NOMO-1 treated with dmso at 0.1 percent for 144 hours (cell line): ENCODE measurements at regions not wholly inside any gene's neighbourhood (a gene's known extent, or its start where the extent isn't known, plus 50 kb on each side); places are given as distances from the start of the nearest gene placed in this dataset.

Source experiments
- DNase-seq: peaks from one replicate; lab custom pipeline; 2025; ENCODE audit not compliant: unreplicated experiment; lab: John Stamatoyannopoulos, UW

DNA sequence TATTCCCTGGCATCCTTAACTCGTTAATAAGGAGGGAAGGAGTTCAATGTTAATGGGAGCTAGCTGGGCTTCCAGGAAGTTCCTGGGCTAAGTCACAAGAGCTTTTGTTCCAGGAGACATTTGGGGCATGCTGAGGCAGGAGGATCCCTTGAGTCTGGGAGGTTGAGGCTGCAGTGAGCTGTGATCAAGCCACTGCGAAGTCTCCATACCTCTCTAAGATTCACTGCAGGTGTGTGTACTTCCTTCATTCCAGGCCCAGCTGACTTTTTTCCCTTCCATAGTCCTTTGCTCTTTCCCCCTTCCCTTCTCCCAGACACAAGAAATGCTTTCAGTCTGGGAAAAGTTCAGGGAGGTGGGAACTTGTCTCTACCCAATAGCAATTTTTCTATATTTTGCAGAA lies 489.8 kb downstream of the NPIPA7 start:
- no peak for DNase-seq

DNA sequence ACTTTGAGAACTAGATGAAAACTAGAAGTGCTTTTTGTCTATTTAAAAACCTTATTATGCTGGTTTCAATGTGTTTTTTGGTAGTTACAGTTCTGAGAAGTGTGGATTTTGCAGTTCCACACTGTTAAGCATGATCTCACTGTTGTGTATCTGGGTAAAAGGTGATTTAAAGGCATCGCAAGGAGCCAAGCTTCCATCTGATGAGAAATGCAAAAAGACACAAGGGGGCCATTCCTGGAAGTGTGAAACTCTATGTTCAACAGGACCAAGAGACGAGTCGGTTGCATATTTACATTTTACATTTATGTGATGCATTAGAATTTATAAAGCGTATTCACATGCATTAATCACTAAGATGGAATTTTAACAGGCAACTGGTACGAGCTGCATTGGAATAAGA lies 490.8 kb downstream of the NPIPA7 start:
- no peak for DNase-seq

DNA sequence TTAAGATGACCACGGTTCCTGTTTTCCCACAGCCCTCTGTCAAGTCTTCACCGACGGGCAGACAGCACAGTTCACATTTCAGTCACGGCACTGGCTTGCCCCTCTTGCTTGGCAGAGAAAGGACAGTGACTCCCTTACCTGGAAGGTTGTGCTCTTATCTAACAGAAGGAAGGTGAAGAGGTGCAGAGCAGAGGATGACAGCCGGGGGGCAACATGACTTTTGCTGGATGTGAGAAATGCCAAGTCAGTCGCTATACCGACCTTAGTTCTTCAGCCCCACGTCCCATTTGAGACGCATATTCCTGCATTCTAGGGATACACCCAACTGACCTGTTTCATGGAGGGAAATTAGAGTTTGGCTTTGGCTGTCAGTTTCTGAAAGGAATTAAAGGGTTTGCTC lies 492.3 kb downstream of the NPIPA7 start:
- DNase-seq, result no peak

DNA sequence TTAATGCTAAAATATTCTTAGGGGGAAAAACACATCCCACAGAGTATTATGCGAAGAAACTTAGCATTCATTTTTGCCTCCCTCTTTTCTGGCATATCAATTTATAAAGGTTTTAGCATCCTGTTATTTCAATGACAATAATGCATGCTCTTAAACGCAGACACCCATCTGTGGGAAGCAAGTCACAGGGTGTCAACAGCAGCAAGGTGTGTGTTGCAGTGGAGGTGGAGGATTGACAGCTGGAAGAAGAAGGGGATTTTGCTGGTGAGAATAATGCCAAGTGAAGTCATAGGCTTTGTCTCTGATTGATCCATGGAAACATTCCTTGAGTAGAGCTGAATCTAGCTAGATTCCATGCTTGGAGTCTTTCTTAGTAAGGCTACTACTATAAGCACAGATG lies 498.1 kb downstream of the NPIPA7 start:
- DNase-seq, result no peak

DNA sequence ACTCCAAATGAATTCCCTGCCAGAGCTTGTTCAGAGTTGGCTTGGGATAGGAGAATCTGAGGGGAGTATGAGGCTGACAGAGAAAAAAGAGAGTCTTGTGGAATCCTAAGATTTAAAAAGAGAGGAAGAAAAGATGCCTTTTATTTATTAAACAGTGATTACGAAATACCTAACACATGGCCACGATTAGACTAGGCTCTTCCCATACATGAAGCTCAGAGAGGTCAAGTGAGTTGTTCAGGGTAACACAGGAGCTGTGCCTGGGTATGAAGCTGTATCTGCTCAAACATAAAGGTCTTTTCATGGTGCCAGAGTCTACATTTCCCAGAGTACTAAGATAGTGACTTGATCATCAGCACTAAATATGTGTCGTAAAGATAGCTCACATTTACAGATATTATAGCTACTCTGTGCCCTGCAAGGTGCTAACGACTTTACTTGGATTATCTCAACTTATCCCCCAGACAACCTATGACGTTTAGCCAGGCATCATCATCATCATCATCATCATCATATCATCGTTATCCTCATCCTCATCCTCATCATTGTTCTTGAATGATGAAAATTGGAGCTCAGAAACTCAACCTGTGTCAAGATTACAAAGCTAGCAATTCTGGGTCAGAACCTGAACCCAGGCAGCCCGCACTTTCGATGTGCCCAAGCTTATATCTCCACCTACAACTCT lies 500.8 kb downstream of the NPIPA7 start:
- DNase-seq, result no peak

DNA sequence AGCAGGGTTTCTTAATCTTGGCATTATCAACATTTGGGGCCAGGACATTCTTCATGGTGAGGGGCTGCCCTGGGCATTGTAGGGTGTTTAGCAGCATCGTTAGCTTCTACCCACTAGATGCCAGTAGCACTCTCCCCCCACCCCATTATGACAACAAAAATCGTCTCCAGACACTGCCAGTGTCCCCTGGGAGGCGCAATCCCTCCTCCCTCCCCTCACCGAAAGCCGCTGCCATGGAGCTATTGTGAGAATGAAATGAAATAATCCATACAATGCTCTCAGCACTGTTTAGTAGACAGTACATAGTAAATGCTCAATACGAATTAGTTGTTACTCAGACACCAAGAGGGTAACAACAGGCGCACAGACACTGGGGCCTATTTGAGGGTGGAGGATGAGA lies 502.9 kb downstream of the NPIPA7 start:
- no peak for DNase-seq

DNA sequence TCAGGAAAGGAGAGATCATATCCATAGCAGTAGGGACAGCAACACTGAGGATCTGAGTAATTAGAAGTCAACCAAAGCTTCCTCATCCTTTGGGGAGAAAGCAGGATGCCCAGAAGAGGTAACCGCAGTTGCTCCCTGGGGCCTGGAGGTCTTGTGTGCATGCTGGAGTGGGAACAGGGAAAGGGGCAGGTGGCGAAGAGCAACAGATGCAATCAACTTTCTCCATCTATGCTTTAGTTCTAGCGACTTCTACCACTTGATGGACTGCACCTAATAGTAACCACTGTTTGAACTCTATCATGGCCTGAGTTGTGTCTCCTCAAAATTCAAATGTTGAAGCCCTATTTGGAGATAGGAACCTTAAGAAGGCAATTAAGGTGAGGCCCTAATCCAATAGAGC lies 503.8 kb downstream of the NPIPA7 start:
- DNase-seq, result no peak

DNA sequence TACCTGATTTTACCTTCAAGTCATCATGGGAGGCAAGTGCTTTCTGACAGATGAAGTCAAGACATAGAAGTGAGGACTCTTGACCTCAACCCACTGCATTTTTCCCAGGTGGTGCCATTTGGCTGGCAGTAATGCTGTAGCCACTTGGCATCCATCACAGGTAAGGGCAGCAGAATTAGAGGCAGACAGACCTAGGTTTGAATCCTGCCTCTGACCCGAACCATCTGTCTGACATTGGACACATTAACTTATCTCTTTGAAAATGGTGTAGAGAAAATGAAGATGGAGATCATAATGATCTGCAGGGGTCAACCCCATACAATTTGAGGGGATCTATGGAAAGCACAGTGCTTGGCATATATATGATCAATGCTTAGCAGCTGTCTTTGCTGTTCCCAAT lies 505.5 kb downstream of the NPIPA7 start:
- DNase-seq, result no peak

DNA sequence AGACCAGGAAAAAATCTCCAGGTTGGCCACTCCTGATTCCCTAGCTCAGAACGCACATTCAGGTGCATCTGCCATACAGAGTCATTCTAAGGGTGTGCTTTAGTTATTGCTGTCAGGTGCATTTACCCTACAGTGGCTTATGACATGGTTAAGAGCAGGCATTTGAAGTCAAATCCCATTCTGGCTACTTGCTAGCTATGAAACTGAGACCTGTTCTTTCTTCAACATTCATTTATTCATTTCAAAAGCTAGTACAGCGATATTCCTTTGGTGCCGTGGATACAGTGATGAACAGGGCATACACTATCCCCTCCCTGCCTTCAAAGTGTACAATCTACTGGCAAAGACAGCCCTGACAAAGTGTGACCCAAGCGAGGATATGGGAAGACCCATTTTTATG lies 508.3 kb downstream of the NPIPA7 start:
- DNase-seq, result no peak

DNA sequence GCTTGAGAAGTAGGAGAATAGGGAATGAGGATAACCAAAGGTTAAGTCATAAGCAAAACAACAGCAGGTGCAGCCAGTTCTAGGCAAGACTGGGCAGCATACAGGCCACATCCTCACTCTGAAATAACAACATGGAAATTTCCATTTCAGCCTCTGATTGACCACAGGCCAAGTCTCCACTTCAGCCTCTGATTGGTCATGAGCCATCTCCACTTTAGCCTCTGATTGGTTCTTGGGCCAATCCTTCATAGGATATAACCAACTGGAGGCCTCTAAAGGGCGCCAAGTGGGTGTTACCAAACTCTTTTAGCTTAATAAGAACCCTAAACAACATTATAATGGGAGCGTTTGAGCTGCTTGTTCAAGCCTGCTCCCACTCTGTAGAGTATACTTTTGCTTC lies 512.0 kb downstream of the NPIPA7 start:
- no peak for DNase-seq

DNA sequence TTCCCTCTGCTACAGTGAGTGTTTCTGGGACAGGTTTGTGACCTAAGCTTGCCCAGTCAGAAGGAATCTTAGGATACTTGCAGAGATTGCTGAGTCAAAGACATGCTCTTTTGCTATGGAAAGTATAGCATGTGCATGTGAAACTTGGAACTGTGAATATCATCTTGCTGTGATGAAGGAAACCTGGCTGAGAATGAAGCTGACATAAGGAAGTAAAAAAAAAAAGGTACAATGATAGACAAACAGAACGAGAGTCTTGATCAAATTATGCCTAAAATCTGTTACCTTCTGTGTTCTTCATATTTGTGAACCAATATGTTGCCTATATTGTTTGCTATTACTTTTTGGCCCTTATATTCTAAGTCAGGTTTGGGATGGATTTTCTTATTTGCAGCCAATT lies 525.7 kb downstream of the NPIPA7 start:
- DNase-seq, result no peak

DNA sequence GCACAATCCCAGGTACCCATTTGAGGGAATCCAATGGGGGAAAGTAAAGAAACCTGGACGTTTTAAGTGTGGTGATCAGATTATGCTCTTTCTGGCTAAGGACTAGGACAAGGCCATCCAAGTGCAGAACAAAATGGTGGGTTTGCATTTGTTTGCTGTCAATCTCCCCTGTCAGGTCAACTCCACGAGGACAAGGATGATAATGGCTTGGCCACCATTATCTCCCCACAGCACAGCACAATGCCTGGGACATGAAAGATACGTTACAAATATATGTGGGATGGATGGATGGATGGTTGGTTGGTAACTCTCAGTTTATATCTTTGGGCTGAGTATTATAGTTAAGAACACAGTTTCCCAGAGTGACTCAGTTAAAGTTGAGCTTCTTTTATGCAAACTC lies 526.9 kb downstream of the NPIPA7 start:
- no peak for DNase-seq

DNA sequence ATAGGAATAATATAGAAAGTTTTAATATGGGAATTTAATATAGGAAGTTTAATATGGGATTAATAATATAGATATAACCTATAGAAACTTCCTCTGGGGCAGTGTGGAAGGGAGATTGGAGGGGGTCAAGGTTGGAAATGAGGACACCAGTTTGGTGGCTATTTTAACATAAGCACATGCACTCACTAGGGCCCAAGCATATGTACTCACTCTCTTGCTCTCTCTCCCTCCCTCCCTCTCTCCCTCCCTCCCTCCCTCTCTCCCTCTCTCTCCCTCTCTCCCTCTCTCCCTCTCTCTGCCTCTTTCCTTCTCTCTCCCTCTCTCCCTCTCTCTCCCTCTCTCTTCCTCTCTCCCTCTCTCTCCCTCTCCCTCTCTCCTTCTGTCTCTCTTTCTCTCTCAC lies 528.1 kb downstream of the NPIPA7 start:
- DNase-seq, result no peak

DNA sequence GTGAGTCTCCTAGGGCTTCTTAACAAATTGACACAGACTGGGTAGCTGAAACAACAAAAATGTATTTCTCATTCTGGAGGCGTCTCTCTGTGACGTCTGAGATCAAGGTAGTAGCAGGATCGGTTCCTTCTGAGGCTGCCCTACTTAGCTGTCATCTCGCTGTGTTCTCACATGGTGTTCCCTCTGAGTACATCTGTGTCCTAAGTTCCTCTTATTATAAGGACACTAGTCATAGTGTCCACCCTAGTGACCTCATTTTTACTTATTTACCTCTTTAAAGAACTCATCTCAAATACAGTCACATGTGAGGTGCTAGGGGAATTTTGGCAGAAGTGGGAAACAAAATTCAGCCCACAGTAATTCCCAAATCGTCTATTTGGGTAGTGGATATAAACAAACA lies 529.1 kb downstream of the NPIPA7 start:
- DNase-seq, result no peak

DNA sequence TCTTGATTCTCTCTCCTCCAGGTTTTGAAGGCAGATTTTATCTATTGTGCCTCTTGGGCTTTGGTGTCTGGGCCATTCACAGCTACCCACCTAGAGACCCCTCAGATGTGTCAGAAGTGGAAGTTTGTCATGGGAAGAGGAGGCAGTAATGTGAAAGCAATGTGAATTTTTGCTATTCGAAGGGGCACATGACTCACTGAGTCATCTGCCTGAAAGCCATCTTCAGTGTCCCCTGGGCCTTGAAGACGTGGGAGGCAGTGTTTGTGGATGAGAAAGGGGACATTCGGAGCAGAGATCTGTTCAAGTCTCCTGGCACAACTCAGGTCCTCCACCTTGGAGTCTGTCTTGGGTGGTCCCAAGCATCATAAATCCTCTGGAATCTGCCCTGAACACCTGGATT lies 530.2 kb downstream of the NPIPA7 start:
- DNase-seq, result no peak

DNA sequence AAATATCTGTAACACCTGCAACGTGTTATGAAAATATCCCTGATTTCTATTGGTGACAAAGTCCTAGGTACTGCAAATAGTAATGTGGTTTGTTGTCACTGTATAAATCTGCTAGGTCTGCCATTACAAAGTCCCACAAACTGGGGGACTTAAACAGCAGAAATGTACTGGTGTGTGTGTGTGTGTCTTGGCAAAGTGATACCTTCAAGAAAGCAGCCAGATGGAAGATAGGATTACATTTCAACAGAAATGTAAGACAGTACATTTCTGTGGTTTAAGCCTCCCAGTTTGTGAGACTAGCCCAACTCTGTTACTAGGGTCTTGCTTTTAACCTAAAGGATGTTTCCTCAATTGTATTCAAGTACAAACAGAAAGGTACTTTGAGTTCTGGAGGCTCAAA lies 531.7 kb downstream of the NPIPA7 start:
- DNase-seq, result no peak

DNA sequence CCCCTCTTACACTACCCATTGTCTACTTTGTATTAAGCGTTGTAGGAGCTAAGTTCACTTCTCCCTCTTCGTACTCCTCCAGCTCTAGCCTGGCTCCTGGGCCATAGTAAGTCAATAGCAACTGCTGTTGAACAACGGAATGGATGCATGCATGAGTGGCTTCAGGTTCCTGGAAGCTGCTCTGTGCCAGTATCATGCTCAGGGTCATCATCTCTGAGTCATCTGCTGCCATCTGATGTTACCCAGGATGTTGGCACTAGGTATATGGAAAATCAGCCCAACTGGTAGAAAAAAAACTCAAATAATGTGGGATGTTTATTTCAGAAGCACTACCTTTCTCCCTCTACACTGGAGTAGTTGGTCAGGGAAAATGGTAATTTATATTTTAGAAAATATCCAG lies 536.8 kb downstream of the NPIPA7 start:
- no peak for DNase-seq

DNA sequence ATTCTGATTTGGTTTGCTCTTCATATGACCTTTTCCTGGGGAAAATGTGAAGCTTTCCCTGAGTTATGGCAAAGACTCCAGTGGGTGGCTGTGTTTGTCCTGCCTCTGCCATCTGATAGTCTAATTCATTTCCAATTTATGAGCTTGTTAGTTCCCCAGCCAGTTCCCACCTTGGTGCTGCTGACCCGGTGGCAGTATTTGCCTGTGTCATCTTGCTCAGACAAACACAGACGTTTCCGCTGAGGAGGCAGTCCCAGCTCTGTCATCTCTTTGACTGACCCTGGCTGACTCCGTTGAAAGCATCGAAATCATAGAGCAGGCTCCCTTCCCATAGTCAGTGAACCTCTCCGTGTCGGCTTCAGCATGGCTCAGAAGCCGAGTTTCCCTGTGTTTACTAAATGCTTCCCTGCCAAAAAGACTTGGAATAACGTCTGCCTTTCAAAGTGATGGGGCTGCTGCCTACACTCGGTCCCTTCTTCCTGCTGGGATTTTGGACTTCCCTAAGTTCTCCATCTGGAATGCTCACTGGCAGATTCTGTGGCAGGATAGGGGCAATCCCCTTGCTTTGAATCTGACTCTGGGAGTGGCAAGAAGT lies 538.3 kb downstream of the NPIPA7 start:
- no peak for DNase-seq

DNA sequence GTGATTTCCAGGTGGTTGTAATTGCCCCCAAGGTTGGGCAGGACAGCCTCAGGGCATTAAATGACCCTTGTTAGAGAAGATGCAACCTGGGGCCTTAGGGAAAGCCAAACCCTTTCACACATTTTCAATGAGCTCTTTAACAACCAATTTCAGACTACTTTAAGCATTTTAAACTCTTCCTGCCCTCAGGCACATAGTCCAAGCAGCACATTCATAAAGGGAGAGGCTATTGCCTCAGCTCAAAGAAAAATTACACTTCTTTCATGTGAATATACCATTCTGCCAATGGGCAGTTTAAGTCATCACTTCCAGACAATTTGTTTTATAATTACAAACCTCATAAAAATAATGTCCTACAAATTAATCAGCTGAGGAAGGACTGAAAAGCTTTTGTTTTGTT lies 544.5 kb downstream of the NPIPA7 start:
- DNase-seq, result no peak

DNA sequence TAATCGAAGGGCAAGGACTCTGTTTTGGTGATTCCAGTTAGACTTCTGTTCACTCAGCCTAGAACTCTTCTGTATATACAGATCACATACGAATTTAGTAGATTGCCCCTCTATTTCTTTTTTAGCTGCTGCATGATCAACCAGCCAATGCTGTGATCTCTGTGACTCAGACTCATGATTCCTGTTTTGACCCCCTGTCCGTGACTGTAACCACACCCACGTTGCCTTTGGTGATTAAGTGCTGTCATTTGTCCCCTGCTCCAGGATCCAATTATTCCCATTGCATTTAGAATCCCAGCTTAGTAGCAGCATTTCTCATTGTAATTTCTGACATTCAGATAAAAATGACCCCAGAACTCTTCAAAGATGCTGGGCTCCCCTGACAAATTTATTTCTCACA lies 545.7 kb downstream of the NPIPA7 start:
- no peak for DNase-seq

DNA sequence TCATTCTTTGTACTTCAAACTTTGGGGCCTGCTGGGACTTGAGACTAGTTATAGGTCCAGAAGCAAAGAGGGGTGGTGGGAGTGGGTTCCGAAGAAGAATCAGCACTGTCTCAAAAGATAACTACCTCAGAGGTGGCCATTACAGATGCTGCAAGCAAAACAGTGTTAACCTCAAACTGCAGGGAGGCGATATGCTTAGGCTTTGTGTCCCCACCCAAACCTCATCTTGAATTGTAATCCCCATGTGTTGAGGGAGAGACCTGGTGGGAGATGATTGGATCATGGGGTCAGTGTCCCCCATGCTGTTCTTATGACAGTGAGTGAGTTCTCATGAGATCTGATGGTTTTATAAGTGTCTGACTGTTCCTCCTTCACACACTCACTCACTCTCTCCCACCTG lies 545.3 kb downstream of the XYLT1 start:
- no peak for DNase-seq

DNA sequence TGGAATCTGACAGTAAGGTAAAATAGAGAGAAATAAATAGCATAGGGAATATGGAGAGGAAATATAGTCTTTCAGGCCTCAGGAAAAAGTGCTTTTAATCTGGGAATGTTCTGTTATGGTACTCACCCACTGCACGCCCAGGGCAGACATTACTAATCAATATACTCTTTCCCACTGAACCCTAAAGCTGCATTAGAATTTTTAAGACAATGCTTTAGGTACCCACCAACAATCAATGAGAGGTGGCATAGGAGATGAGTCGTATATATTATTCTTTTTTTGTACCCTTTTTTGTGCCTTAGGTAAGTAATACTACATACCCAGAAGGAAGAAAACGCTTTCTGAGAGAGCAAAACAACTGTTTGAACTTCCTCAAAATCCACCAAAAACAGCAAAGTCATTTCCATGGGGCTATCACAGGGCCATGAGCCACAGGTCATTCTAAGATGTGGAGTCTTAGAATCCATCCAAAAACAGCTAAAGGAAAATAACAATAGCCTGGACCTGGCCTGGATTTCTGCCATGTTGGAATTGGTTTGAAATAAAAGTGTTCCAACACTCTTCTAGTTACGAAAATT lies 542.1 kb downstream of the XYLT1 start:
- no peak for DNase-seq
